ENCODE measurements at regions not wholly inside any gene's neighbourhood (a gene's known extent, or its start where the extent isn't known, plus 50 kb on each side); places are given as distances from the start of the nearest gene placed in this dataset.
A peak's percentile ranks its signal among the peaks of the same experiment; 100 is the strongest.

GRCh38 chr2:5285872-5286769 lies 406.1 kb upstream of the SOX11 start:
- ChIA-PET POLR2A (no interaction called here), CTCF (ENCODE audit: low intra/inter-chr PET ratio, low total read pairs) (no interaction called here)
- intact Hi-C loops (cut with micrococcal nuclease; ENCODE audit: unreplicated experiment), result no loop called here
- no peak overlapping the region for H3K9ac ChIP-seq (ENCODE audit: insufficient read depth, low read depth, low read length)
- no peak overlapping the region for H2AFZ ChIP-seq (ENCODE audit: low read length)
- DNase-seq (ENCODE audit: low spot score) (no peak), ATAC-seq (no peak), FAIRE-seq (no peak)
- BruUV-seq (replicated peaks), result no TSS peak
- H3K79me2 ChIP-seq (ENCODE audit: insufficient read depth, low read length), result no peaks in the 10 kb centered on the region
- in situ Hi-C loops (cut with HindIII; ENCODE audit: extremely low pct_ligation_motif_present, low pct_unique_long_range_greater_than_20kb), result no loop called here
- no peaks in the 10 kb centered on the region for H4K20me1 ChIP-seq (ENCODE audit: insufficient read depth, low read length)
- no peaks in the 10 kb centered on the region for H3K4me1 ChIP-seq (ENCODE audit: insufficient read depth, low read length)
- no peak overlapping the region for H3K4me3 ChIP-seq (replicated peaks in 1 of 3; ENCODE audit: insufficient read depth in 1 of 3, low read depth in 2 of 3, low read length in 3 of 3)
- peaks cover 90% of the 10 kb centered on the region for H3K9me3 ChIP-seq (ENCODE audit: low read length)
- 14% methylated on average over 7 of the region's 8 CpGs for WGBS (ENCODE audit: low lambda C conversion rate)
- H3K27me3 ChIP-seq (ENCODE audit: control insufficient read depth in 1 of 2, insufficient read depth in 2 of 2, low read length in 2 of 2), result no peaks in the 10 kb centered on the region
- H3K27ac ChIP-seq (ENCODE audit: extremely low read length, insufficient read depth, low read length), result no peak overlapping the region
- no peaks in the 10 kb centered on the region for H3K36me3 ChIP-seq (replicated peaks in 1 of 2; ENCODE audit: control insufficient read depth in 1 of 2, insufficient read depth in 2 of 2, low read length in 2 of 2)
- TF ChIP-seq, protein P1, sequence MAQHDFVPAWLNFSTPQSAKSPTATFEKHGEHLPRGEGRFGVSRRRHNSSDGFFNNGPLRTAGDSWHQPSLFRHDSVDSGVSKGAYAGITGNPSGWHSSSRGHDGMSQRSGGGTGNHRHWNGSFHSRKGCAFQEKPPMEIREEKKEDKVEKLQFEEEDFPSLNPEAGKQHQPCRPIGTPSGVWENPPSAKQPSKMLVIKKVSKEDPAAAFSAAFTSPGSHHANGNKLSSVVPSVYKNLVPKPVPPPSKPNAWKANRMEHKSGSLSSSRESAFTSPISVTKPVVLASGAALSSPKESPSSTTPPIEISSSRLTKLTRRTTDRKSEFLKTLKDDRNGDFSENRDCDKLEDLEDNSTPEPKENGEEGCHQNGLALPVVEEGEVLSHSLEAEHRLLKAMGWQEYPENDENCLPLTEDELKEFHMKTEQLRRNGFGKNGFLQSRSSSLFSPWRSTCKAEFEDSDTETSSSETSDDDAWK (CRISPR knock-in tag; IDR thresholded peaks at IDR 0.05), result no peak
- TF ChIP-seq MAFF (IDR thresholded peaks at IDR 0.05; ENCODE audit: low read depth, low read length) (peak; percentile 80), MAFK (conservative IDR thresholded peaks at IDR 0.05 in 1 of 2, IDR thresholded peaks at IDR 0.05 in 1 of 2; ENCODE audit: low read length in 2 of 2) (peak; percentile 64 to 82; a peak in 3 of 4 replicates), MED13 (CRISPR knock-in tag; IDR thresholded peaks at IDR 0.05) (no peak)
- no peak overlapping the region for H3K4me2 ChIP-seq (ENCODE audit: low read depth, low read length)

- H3K9ac ChIP-seq (ENCODE audit: insufficient read depth, low read depth, low read length), result no peak overlapping the region
- H3K27me3 ChIP-seq (ENCODE audit: control insufficient read depth in 1 of 2, insufficient read depth in 2 of 2, low read length in 2 of 2), result no peaks in the 10 kb centered on the region
- TF ChIP-seq ZNF30 (CRISPR knock-in tag; IDR thresholded peaks at IDR 0.05) (no peak), CEBPG (CRISPR knock-in tag; IDR thresholded peaks at IDR 0.05) (no peak), NFRKB (IDR thresholded peaks at IDR 0.05) (no peak), MIER2 (CRISPR knock-in tag; IDR thresholded peaks at IDR 0.05) (no peak), TARDBP (CRISPR knock-in tag; IDR thresholded peaks at IDR 0.05) (no peak), ZBTB44 (CRISPR knock-in tag; IDR thresholded peaks at IDR 0.05) (no peak)
- H3K4me2 ChIP-seq (ENCODE audit: low read depth, low read length), result no peak overlapping the region
- CTCF ChIA-PET (ENCODE audit: low intra/inter-chr PET ratio, low total read pairs), result no interaction called here
- H4K20me1 ChIP-seq (ENCODE audit: insufficient read depth, low read length), result no peaks in the 10 kb centered on the region
- BruUV-seq (replicated peaks), result no TSS peak
- no peak overlapping the region for H3K4me3 ChIP-seq (replicated peaks in 1 of 3; ENCODE audit: insufficient read depth in 1 of 3, low read depth in 2 of 3, low read length in 3 of 3)
- H3K36me3 ChIP-seq (replicated peaks in 1 of 2; ENCODE audit: control insufficient read depth in 1 of 2, insufficient read depth in 2 of 2, low read length in 2 of 2), result no peaks in the 10 kb centered on the region
- DNase-seq (ENCODE audit: low spot score) (no peak), FAIRE-seq (no peak), ATAC-seq (no peak)
- in situ Hi-C loops (cut with HindIII; ENCODE audit: extremely low pct_ligation_motif_present, low pct_unique_long_range_greater_than_20kb), result no loop called here
- no peaks in the 10 kb centered on the region for H3K79me2 ChIP-seq (ENCODE audit: insufficient read depth, low read length)
- no peak overlapping the region for H3K27ac ChIP-seq (ENCODE audit: extremely low read length, insufficient read depth, low read length)
- intact Hi-C loops (cut with micrococcal nuclease; ENCODE audit: unreplicated experiment), result no loop called here
- no peak overlapping the region for H2AFZ ChIP-seq (ENCODE audit: low read length)
- H3K9me3 ChIP-seq (ENCODE audit: low read length), result peaks cover 92% of the 10 kb centered on the region
- no peaks in the 10 kb centered on the region for H3K4me1 ChIP-seq (ENCODE audit: insufficient read depth, low read length)
- WGBS (ENCODE audit: low lambda C conversion rate), result 12% methylated on average over 5 of the region's 5 CpGs
- POLR2A ChIA-PET, result no interaction called here
Measured at GRCh38 chr2:5287558-5288334, 404.4 kb upstream of the SOX11 start.
